GM10266 (cell line): ENCODE measurements at regions not wholly inside any gene's neighbourhood (a gene's known extent, or its start where the extent isn't known, plus 50 kb on each side); places are given as distances from the start of the nearest gene placed in this dataset.

Experiments
- DNase-seq: peaks from one replicate; pipeline ENCODE4 v3.0.0; 2012; ENCODE audit errors: extremely low spot score
- TF ChIP-seq, protein P1 (sequence below): IDR thresholded peaks from 2 replicates; pipeline ENCODE4 v1.5.1; 2012; ENCODE audit warnings: mild to moderate bottlenecking, low read depth; ENCODE audit not compliant: control insufficient read depth, insufficient read depth; ENCODE audit errors: missing control alignments

GRCh38 chr4:19346636-19347035 lies 905.1 kb upstream of the SLIT2 start:
- DNase-seq, result no peak
- TF ChIP-seq, protein P1, sequence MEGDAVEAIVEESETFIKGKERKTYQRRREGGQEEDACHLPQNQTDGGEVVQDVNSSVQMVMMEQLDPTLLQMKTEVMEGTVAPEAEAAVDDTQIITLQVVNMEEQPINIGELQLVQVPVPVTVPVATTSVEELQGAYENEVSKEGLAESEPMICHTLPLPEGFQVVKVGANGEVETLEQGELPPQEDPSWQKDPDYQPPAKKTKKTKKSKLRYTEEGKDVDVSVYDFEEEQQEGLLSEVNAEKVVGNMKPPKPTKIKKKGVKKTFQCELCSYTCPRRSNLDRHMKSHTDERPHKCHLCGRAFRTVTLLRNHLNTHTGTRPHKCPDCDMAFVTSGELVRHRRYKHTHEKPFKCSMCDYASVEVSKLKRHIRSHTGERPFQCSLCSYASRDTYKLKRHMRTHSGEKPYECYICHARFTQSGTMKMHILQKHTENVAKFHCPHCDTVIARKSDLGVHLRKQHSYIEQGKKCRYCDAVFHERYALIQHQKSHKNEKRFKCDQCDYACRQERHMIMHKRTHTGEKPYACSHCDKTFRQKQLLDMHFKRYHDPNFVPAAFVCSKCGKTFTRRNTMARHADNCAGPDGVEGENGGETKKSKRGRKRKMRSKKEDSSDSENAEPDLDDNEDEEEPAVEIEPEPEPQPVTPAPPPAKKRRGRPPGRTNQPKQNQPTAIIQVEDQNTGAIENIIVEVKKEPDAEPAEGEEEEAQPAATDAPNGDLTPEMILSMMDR, result no peak

GRCh38 chr4:19329631-19330030 lies 922.1 kb upstream of the SLIT2 start:
- TF ChIP-seq, protein P1, result no peak
- DNase-seq, result no peak

DNA sequence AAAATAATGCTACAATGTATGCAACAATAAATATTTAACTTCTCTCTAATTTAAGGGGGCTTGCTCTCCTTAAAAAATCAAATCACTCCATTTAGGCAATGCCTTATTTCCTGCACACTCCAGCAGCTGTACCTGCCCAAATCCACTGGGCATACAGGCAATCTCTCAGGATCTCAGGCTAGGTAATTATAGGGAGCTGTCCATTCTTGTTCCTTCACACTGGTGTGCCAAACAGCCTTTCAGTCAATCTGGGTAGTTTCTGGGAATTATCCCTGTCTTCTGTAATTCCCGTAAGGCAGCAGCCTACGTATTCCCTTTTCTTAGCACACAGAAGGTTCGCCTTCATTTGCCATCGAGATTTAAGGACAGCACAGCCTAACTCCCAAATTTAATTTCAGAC lies 922.6 kb upstream of the SLIT2 start:
- TF ChIP-seq, protein P1, result no peak
- no peak for DNase-seq

- TF ChIP-seq, protein P1, result no peak
- DNase-seq, result no peak
Observed at GRCh38 chr4:19327364-19327763, 924.3 kb upstream of the SLIT2 start.

DNA sequence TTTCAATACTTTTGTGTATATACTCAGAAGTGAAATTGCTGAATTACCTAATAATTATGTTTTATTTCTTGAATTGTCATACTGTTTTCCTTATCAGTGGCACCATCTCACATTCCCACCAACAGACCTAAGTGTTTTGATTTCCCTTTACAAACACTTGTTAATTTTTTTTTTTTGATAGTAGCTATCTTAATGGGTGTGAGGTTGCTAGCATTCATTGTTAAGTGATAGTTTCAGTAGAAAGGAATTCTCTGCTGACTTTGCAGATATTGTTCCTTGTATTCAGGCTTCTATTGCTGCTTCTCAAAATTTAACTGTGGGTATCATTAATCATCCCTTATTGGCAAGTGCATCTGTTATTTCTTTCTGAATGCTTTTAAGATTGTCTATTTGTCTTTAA lies 927.5 kb upstream of the SLIT2 start:
- TF ChIP-seq, protein P1, result no peak
- no peak for DNase-seq

DNA sequence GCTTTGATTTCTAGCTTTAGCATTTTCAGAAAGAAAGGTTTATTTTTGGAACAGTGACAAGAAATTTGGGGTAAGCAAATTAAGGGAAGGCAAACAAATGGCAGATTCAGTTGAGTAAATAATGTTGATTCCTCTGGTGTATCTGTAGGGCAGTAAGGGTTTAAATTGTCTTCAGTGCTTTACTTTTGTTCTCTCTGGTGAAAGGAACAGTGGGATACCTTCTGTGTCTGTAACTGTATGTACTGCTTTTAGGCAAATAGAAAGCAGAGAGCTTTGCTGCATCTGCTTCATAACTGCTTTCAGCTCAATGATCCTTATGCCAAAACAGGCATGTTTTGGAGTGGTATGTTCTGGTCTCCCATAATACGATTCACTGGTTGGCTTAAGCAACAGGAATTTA lies 932.1 kb upstream of the SLIT2 start:
- DNase-seq, result no peak
- TF ChIP-seq, protein P1, result no peak

DNA sequence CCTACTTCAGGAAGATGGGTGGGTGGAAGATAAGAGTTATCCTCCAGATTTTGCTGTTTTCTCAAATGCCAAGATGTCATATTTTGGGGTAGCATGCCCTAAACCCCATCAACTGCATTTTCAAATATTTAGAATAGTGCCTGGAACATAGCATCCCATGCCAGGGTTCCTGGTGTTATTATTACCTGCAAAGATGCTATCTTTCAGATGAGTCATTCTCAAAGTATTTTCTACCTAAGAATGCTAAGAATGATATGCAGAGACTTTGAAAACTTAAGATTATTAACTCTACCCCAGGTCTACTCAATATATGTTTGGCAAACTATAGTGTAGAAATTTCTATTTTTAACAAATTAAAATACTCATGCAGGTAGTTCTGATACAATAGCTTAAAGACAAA lies 934.3 kb upstream of the SLIT2 start:
- DNase-seq, result no peak
- TF ChIP-seq, protein P1, result no peak

- no peak for DNase-seq
- TF ChIP-seq, protein P1, result no peak
Observed at GRCh38 chr4:19314116-19314515, 937.6 kb upstream of the SLIT2 start.
